GM23338 (cell line): ENCODE measurements at regions not wholly inside any gene's neighbourhood (a gene's known extent, or its start where the extent isn't known, plus 50 kb on each side); places are given as distances from the start of the nearest gene placed in this dataset.

Experiments used
- ATAC-seq: fragments of 200-7000 bp; cut with Tn5 transposase; 3 replicates; pipeline ENCODE4 v1.9.1; 2020
- DNase-seq: peaks from one replicate; pipeline ENCODE4 v3.0.0-alpha.2; 2015; ENCODE audit warnings: low spot score
- H2AFZ ChIP-seq: fragments of 200-600 bp; sonication (generic); 2 replicates; pipeline ENCODE4 v1.8.0; 2016; ENCODE audit warnings: antibody characterized with exemption, mild to moderate bottlenecking, moderate library complexity
- H3F3A ChIP-seq: fragments of 200-600 bp; sonication (generic); replicated peaks from 2 replicates; pipeline ENCODE4 v1.8.0; 2017; ENCODE audit warnings: antibody characterized with exemption, mixed run types, low read depth
- H3K27ac ChIP-seq: fragments of 200-600 bp; sonication (generic); 2 replicates; pipeline ENCODE4 v1.6.1; 2016; ENCODE audit warnings: low read depth
- H3K27me3 ChIP-seq: fragments of 200-600 bp; sonication (generic); 2 replicates; pipeline ENCODE4 v1.8.0; 2016; ENCODE audit warnings: mild to moderate bottlenecking, mixed run types, moderate library complexity; ENCODE audit not compliant: insufficient read depth
- H3K36me3 ChIP-seq: fragments of 200-600 bp; sonication (generic); 2 replicates; pipeline ENCODE4 v1.8.0; 2016; ENCODE audit warnings: mild to moderate bottlenecking; ENCODE audit not compliant: insufficient read depth
- H3K4me1 ChIP-seq: fragments of 200-600 bp; sonication (generic); 2 replicates; pipeline ENCODE4 v1.8.0; 2016; ENCODE audit warnings: mild to moderate bottlenecking, moderate library complexity; ENCODE audit not compliant: insufficient read depth
- H3K4me2 ChIP-seq: fragments of 200-600 bp; sonication (generic); 2 replicates; pipeline ENCODE4 v1.7.1; 2017; ENCODE audit warnings: mixed run types
- H3K4me3 ChIP-seq: fragments of 200-600 bp; sonication (generic); 2 replicates; pipeline ENCODE4 v1.6.1; 2016; ENCODE audit warnings: mixed run types
- H3K79me2 ChIP-seq: fragments of 200-600 bp; sonication (generic); replicated peaks from 2 replicates; pipeline ENCODE4 v1.8.0; 2017; ENCODE audit warnings: mild to moderate bottlenecking; ENCODE audit not compliant: insufficient read depth
- H3K9me2 ChIP-seq: fragments of 200-600 bp; sonication (generic); 2 replicates; pipeline ENCODE4 v1.8.0; 2017; ENCODE audit not compliant: insufficient read depth
- H4K20me1 ChIP-seq: fragments of 200-600 bp; sonication (generic); replicated peaks from 2 replicates; pipeline ENCODE4 v1.8.0; 2017; ENCODE audit warnings: mild to moderate bottlenecking; ENCODE audit not compliant: insufficient read depth
- H3K27ac Mint-ChIP-seq: 2 replicates; pipeline ENCODE4 v1.8.0; 2020; ENCODE audit warnings: inconsistent platforms, mild to moderate bottlenecking, moderate library complexity, mixed read lengths
- H3K27me3 Mint-ChIP-seq: 3 replicates; pipeline ENCODE4 v1.8.0; 2022; ENCODE audit warnings: low read depth, mild to moderate bottlenecking, moderate library complexity, mixed read lengths, inconsistent platforms; ENCODE audit not compliant: insufficient read depth, poor library complexity
- H3K36me3 Mint-ChIP-seq: 3 replicates; pipeline ENCODE4 v1.8.0; 2021; ENCODE audit warnings: low read depth, mild to moderate bottlenecking, inconsistent platforms, moderate library complexity, mixed read lengths
- H3K4me1 Mint-ChIP-seq: 3 replicates; pipeline ENCODE4 v1.8.0; 2020; ENCODE audit warnings: mild to moderate bottlenecking, inconsistent platforms, mixed read lengths
- H3K4me3 Mint-ChIP-seq: 3 replicates; pipeline ENCODE4 v1.8.0; 2021; ENCODE audit warnings: moderate library complexity, mild to moderate bottlenecking, inconsistent platforms, mixed read lengths
- H3K9me3 Mint-ChIP-seq: 3 replicates; pipeline ENCODE4 v1.8.0; 2020; ENCODE audit warnings: moderate library complexity, mild to moderate bottlenecking, inconsistent platforms, mixed read lengths
- CREB1 ChIP-seq: fragments of 250-450 bp; sonication (Bioruptor Pico); IDR thresholded peaks from 2 replicates; pipeline ENCODE4 v1.5.0; 2020; ENCODE audit warnings: low read depth, mild to moderate bottlenecking, moderate library complexity
- EZH2 ChIP-seq: fragments of 200-600 bp; sonication (generic); IDR thresholded peaks from one replicate; pipeline ENCODE4 v1.8.0; 2017; ENCODE audit warnings: antibody characterized with exemption, mild to moderate bottlenecking, low read depth; ENCODE audit not compliant: unreplicated experiment
- NANOG ChIP-seq: IDR thresholded peaks from 2 replicates; pipeline ENCODE4 v1.6.1; 2016; ENCODE audit warnings: antibody characterized with exemption, borderline replicate concordance
- POLR2AphosphoS5 ChIP-seq: IDR thresholded peaks from 2 replicates; pipeline ENCODE4 v1.6.1; 2016; ENCODE audit warnings: antibody characterized with exemption, low read depth
- REST ChIP-seq: IDR thresholded peaks from one replicate; pipeline ENCODE4 v1.6.1; 2018; ENCODE audit warnings: antibody characterized with exemption; ENCODE audit not compliant: unreplicated experiment
- STAT1 ChIP-seq: IDR thresholded peaks from one replicate; pipeline ENCODE4 v1.6.1; 2016; ENCODE audit warnings: antibody characterized with exemption; ENCODE audit not compliant: unreplicated experiment
- ZNF114 ChIP-seq: fragments of 250-450 bp; sonication (Bioruptor Pico); IDR thresholded peaks from 2 replicates; pipeline ENCODE4 v1.5.0; 2020; ENCODE audit warnings: mild to moderate bottlenecking, moderate library complexity
- ZNF331 ChIP-seq: fragments of 250-450 bp; sonication (Bioruptor Pico); IDR thresholded peaks from 2 replicates; pipeline ENCODE4 v1.5.0; 2020; ENCODE audit warnings: low read depth, mild to moderate bottlenecking, moderate library complexity
- TF ChIP-seq, protein P1 (sequence below): fragments of 250-450 bp; sonication (Bioruptor Pico); IDR thresholded peaks from 2 replicates; pipeline ENCODE4 v1.5.0; 2020; ENCODE audit warnings: mild to moderate bottlenecking, moderate library complexity

DNA sequence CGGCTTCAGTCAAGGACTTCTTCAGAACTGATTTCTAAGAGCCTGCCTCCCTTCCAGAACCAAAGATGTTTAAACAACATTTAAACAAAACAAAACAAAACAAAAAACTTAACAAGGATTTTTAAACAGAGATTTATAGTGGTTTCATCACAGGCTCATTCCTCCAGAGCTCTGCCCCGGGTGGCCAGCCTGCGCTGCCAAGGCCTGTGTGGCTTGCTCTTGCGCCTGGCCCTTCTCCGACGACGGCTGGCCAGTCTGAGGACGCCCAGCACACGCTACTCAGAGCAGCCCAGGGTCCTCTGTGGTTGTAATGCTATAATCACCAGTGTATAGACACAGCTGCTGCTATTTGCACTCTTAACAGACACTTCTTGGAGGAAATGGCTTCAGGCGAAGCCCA, 307.2 kb upstream of the MYOCD start (continued):
- no peak for TF ChIP-seq REST

- Mint-ChIP-seq H3K27ac (peak overlapping the region; percentile 33), H3K36me3 (peaks cover 4% of the 10 kb centered on the region), H3K9me3 (peaks cover 15% of the 10 kb centered on the region), H3K27me3 (no peaks in the 10 kb centered on the region), H3K4me1 (peaks cover 10% of the 10 kb centered on the region), H3K4me3 (no peak overlapping the region)
- H3K79me2 ChIP-seq: no peaks in the 10 kb centered on the region
- DNase-seq (no peak), ATAC-seq (no peak)
- no peaks in the 10 kb centered on the region for H3K36me3 ChIP-seq
- no peak overlapping the region for H3K27ac ChIP-seq
- peaks cover 6% of the 10 kb centered on the region for H3K9me2 ChIP-seq
- H3K4me3 ChIP-seq: no peak overlapping the region
- peak overlapping the region; percentile 86; the same call in 1 of the 2 replicates for H2AFZ ChIP-seq
- H3F3A ChIP-seq: no peaks in the 10 kb centered on the region
- H3K4me2 ChIP-seq: no peak overlapping the region
- no peak for TF ChIP-seq ZNF114
- no peak for TF ChIP-seq ZNF331 (CRISPR knock-in tag)
- no peak for TF ChIP-seq REST
- TF ChIP-seq STAT1: no peak
- TF ChIP-seq NANOG: no peak
- TF ChIP-seq, protein P1, sequence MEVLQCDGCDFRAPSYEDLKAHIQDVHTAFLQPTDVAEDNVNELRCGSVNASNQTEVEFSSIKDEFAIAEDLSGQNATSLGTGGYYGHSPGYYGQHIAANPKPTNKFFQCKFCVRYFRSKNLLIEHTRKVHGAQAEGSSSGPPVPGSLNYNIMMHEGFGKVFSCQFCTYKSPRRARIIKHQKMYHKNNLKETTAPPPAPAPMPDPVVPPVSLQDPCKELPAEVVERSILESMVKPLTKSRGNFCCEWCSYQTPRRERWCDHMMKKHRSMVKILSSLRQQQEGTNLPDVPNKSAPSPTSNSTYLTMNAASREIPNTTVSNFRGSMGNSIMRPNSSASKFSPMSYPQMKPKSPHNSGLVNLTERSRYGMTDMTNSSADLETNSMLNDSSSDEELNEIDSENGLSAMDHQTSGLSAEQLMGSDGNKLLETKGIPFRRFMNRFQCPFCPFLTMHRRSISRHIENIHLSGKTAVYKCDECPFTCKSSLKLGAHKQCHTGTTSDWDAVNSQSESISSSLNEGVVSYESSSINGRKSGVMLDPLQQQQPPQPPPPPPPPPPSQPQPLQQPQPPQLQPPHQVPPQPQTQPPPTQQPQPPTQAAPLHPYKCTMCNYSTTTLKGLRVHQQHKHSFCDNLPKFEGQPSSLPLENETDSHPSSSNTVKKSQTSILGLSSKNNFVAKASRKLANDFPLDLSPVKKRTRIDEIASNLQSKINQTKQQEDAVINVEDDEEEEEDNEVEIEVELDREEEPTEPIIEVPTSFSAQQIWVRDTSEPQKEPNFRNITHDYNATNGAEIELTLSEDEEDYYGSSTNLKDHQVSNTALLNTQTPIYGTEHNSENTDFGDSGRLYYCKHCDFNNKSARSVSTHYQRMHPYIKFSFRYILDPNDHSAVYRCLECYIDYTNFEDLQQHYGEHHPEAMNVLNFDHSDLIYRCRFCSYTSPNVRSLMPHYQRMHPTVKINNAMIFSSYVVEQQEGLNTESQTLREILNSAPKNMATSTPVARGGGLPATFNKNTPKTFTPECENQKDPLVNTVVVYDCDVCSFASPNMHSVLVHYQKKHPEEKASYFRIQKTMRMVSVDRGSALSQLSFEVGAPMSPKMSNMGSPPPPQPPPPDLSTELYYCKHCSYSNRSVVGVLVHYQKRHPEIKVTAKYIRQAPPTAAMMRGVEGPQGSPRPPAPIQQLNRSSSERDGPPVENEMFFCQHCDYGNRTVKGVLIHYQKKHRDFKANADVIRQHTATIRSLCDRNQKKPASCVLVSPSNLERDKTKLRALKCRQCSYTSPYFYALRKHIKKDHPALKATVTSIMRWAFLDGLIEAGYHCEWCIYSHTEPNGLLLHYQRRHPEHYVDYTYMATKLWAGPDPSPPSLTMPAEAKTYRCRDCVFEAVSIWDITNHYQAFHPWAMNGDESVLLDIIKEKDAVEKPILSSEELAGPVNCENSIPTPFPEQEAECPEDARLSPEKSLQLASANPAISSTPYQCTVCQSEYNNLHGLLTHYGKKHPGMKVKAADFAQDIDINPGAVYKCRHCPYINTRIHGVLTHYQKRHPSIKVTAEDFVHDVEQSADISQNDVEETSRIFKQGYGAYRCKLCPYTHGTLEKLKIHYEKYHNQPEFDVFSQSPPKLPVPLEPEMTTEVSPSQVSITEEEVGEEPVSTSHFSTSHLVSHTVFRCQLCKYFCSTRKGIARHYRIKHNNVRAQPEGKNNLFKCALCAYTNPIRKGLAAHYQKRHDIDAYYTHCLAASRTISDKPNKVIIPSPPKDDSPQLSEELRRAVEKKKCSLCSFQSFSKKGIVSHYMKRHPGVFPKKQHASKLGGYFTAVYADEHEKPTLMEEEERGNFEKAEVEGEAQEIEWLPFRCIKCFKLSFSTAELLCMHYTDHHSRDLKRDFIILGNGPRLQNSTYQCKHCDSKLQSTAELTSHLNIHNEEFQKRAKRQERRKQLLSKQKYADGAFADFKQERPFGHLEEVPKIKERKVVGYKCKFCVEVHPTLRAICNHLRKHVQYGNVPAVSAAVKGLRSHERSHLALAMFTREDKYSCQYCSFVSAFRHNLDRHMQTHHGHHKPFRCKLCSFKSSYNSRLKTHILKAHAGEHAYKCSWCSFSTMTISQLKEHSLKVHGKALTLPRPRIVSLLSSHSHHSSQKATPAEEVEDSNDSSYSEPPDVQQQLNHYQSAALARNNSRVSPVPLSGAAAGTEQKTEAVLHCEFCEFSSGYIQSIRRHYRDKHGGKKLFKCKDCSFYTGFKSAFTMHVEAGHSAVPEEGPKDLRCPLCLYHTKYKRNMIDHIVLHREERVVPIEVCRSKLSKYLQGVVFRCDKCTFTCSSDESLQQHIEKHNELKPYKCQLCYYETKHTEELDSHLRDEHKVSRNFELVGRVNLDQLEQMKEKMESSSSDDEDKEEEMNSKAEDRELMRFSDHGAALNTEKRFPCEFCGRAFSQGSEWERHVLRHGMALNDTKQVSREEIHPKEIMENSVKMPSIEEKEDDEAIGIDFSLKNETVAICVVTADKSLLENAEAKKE: no peak
- no peak for TF ChIP-seq EZH2
- TF ChIP-seq POLR2AphosphoS5: no peak
- no peak for TF ChIP-seq CREB1 (CRISPR knock-in tag)
- no peaks in the 10 kb centered on the region for H3K4me1 ChIP-seq
- H3K27me3 ChIP-seq: no peaks in the 10 kb centered on the region
- no peaks in the 10 kb centered on the region for H4K20me1 ChIP-seq
Measured at GRCh38 chr17:12362853-12363455, 302.7 kb upstream of the MYOCD start.
